Trophoblast cell (in vitro differentiated cells and primary cell): ENCODE measurements at regions not wholly inside any gene's neighbourhood (a gene's known extent, or its start where the extent isn't known, plus 50 kb on each side); places are given as distances from the start of the nearest gene placed in this dataset.

Experiments used
- DNase-seq, 2 donors: peaks; one replicate each; pipeline ENCODE4 v3.0.0-alpha.2; 2016
- H2AFZ ChIP-seq: 2 replicates; pipeline ENCODE4 v1.6.1; 2013; ENCODE audit warnings: low read length, moderate library complexity, mild to moderate bottlenecking; ENCODE audit not compliant: insufficient read depth, poor library complexity
- H2AK5ac ChIP-seq: 2 replicates; pipeline ENCODE4 v1.6.1; 2013; ENCODE audit warnings: mild to moderate bottlenecking, low read length
- H2BK120ac ChIP-seq: 2 replicates; pipeline ENCODE4 v1.6.1; 2013; ENCODE audit warnings: low read length, mild to moderate bottlenecking, moderate library complexity; ENCODE audit not compliant: insufficient read depth, poor library complexity
- H2BK12ac ChIP-seq: 2 replicates; pipeline ENCODE4 v1.6.1; 2013; ENCODE audit warnings: mild to moderate bottlenecking, low read length, moderate library complexity
- H2BK5ac ChIP-seq: 2 replicates; pipeline ENCODE4 v1.6.1; 2013; ENCODE audit warnings: low read length, low read depth, moderate library complexity, mild to moderate bottlenecking; ENCODE audit not compliant: poor library complexity
- H3K14ac ChIP-seq: 2 replicates; pipeline ENCODE4 v1.6.1; 2013; ENCODE audit warnings: mild to moderate bottlenecking, low read length
- H3K18ac ChIP-seq: 2 replicates; pipeline ENCODE4 v1.6.1; 2013; ENCODE audit warnings: mild to moderate bottlenecking, low read length
- H3K23ac ChIP-seq: 2 replicates; pipeline ENCODE4 v1.6.1; 2013; ENCODE audit warnings: low read length
- H3K27ac ChIP-seq: 2 replicates; pipeline ENCODE4 v1.5.1; 2013; ENCODE audit warnings: low read depth, mild to moderate bottlenecking, inconsistent platforms, low read length, moderate library complexity
- H3K27me3 ChIP-seq: 2 replicates; pipeline ENCODE4 v1.6.1; 2013; ENCODE audit warnings: inconsistent platforms, mild to moderate bottlenecking, low read length, moderate library complexity; ENCODE audit not compliant: insufficient read depth
- H3K36me3 ChIP-seq, 2 experiments: 1 replicate in 1 of 2; 2 replicates in 1 of 2; pipeline ENCODE4 v1.6.1; 2013; ENCODE audit warnings: low read length in 2 of 2, mild to moderate bottlenecking in 2 of 2, moderate library complexity in 1 of 2; ENCODE audit not compliant: insufficient read depth in 2 of 2, control insufficient read depth in 1 of 2
- H3K4ac ChIP-seq: 2 replicates; pipeline ENCODE4 v1.6.1; 2013; ENCODE audit warnings: low read depth, mild to moderate bottlenecking, low read length, moderate library complexity
- H3K4me1 ChIP-seq, 2 experiments: 1 replicate in 1 of 2; 2 replicates in 1 of 2; pipeline ENCODE4 v1.6.1; 2013; ENCODE audit warnings: low read length in 2 of 2, mild to moderate bottlenecking in 2 of 2, moderate library complexity in 1 of 2; ENCODE audit not compliant: insufficient read depth in 2 of 2, control insufficient read depth in 1 of 2
- H3K4me2 ChIP-seq: 2 replicates; pipeline ENCODE4 v1.6.1; 2013; ENCODE audit warnings: inconsistent platforms, mild to moderate bottlenecking, low read length, moderate library complexity
- H3K4me3 ChIP-seq: 2 replicates; pipeline ENCODE4 v1.5.1; 2013; ENCODE audit warnings: mild to moderate bottlenecking, low read depth, low read length, inconsistent platforms
- H3K79me1 ChIP-seq: one replicate; pipeline ENCODE4 v1.6.1; 2013; ENCODE audit warnings: low read length
- H3K79me2 ChIP-seq: 2 replicates; pipeline ENCODE4 v1.6.1; 2013; ENCODE audit warnings: low read length, mild to moderate bottlenecking; ENCODE audit not compliant: control insufficient read depth, insufficient read depth, poor library complexity
- H3K9ac ChIP-seq: 2 replicates; pipeline ENCODE4 v1.6.1; 2013; ENCODE audit warnings: mild to moderate bottlenecking, low read length
- H3K9me3 ChIP-seq: 2 replicates; pipeline ENCODE4 v1.6.1; 2013; ENCODE audit warnings: low read depth, mild to moderate bottlenecking, control low read depth, inconsistent platforms, low read length; ENCODE audit not compliant: insufficient read depth
- H4K12ac ChIP-seq: 2 replicates; pipeline ENCODE4 v1.6.1; 2013; ENCODE audit warnings: low read depth, mild to moderate bottlenecking, low read length, moderate library complexity
- H4K8ac ChIP-seq: 2 replicates; pipeline ENCODE4 v1.6.1; 2013; ENCODE audit warnings: low read depth, mild to moderate bottlenecking, low read length, moderate library complexity
- H4K91ac ChIP-seq: one replicate; pipeline ENCODE4 v1.6.1; 2013; ENCODE audit warnings: low read depth, mild to moderate bottlenecking, low read length, moderate library complexity
- WGBS: extraction: QIAGEN DNeasy Blood & Tissue Kit; methylation state at CpG from one replicate; pipeline ENCODE4 v1.1.7; 2013; ENCODE audit warnings: missing lambda C conversion rate; ENCODE audit not compliant: insufficient read length, insufficient coverage; ENCODE audit errors: extremely low coverage; 5-methylcytosine and 5-hydroxymethylcytosine counted together

GRCh38 chr1:239219679-239220078 lies 166.7 kb upstream of the CHRM3 start:
- Histone ChIP-seq H3K23ac (no peak overlapping the region), H3K36me3 (no peaks in the 10 kb centered on the region), H3K4me1 (no peaks in the 10 kb centered on the region), H3K79me1 (no peaks in the 10 kb centered on the region), H4K91ac (no peak overlapping the region), H3K9me3 (no peaks in the 10 kb centered on the region), H3K27me3 (no peaks in the 10 kb centered on the region), H3K79me2 (no peaks in the 10 kb centered on the region), H3K27ac (no peak overlapping the region), H2BK5ac (no peak overlapping the region), H4K12ac (no peak overlapping the region), H2AK5ac (no peak overlapping the region), H4K8ac (no peak overlapping the region), H3K4me3 (no peak overlapping the region), H2BK120ac (no peak overlapping the region), H3K4ac (no peak overlapping the region), H2BK12ac (no peak overlapping the region), H2AFZ (no peak overlapping the region), H3K14ac (no peak overlapping the region), H3K9ac (no peak overlapping the region), H3K4me2 (no peak overlapping the region), H3K18ac (no peak overlapping the region)
- no CpG with 5 or more reads among the region's 2 CpGs for WGBS
- no peak for DNase-seq

GRCh38 chr1:239218301-239218700 lies 168.1 kb upstream of the CHRM3 start:
- H3K23ac ChIP-seq = no peak overlapping the region
- H3K4me1 ChIP-seq = no peaks in the 10 kb centered on the region
- H4K91ac ChIP-seq = no peak overlapping the region
- no peaks in the 10 kb centered on the region for H3K79me2 ChIP-seq
- no peak overlapping the region for H3K4me2 ChIP-seq
- no peaks in the 10 kb centered on the region for H3K79me1 ChIP-seq
- H4K8ac ChIP-seq = no peak overlapping the region
- no peak overlapping the region for H2AFZ ChIP-seq
- no peak overlapping the region for H4K12ac ChIP-seq
- no peak overlapping the region for H3K27ac ChIP-seq
- no peak overlapping the region for H2BK120ac ChIP-seq
- WGBS = no CpG with 5 or more reads among the region's 1 CpG
- no peaks in the 10 kb centered on the region for H3K27me3 ChIP-seq
- no peak overlapping the region for H3K18ac ChIP-seq
- no peak overlapping the region for H2BK12ac ChIP-seq
- H2BK5ac ChIP-seq = no peak overlapping the region
- no peak overlapping the region for H2AK5ac ChIP-seq
- DNase-seq = no peak
- H3K9ac ChIP-seq = no peak overlapping the region
- no peak overlapping the region for H3K4ac ChIP-seq
- H3K9me3 ChIP-seq = no peaks in the 10 kb centered on the region
- H3K4me3 ChIP-seq = no peak overlapping the region
- no peaks in the 10 kb centered on the region for H3K36me3 ChIP-seq
- H3K14ac ChIP-seq = no peak overlapping the region

- Histone ChIP-seq H3K79me2 (no peaks in the 10 kb centered on the region), H2BK120ac (no peak overlapping the region), H3K79me1 (no peaks in the 10 kb centered on the region), H4K12ac (no peak overlapping the region), H3K9ac (no peak overlapping the region), H4K8ac (no peak overlapping the region), H3K9me3 (no peaks in the 10 kb centered on the region), H2AK5ac (no peak overlapping the region), H3K27ac (no peak overlapping the region), H3K4me2 (no peak overlapping the region), H3K23ac (no peak overlapping the region), H3K36me3 (no peaks in the 10 kb centered on the region), H3K4me1 (no peaks in the 10 kb centered on the region), H3K4me3 (no peak overlapping the region), H4K91ac (no peak overlapping the region), H3K27me3 (no peaks in the 10 kb centered on the region), H2BK12ac (no peak overlapping the region), H2AFZ (no peak overlapping the region), H3K4ac (no peak overlapping the region), H3K18ac (no peak overlapping the region), H3K14ac (no peak overlapping the region), H2BK5ac (no peak overlapping the region)
- DNase-seq = no peak
- WGBS = no CpG with 5 or more reads among the region's 10 CpGs
Observed at GRCh38 chr1:239212811-239213220, 173.6 kb upstream of the CHRM3 start.

- Histone ChIP-seq H3K4me1 (peaks cover 5 to 6% of the 10 kb centered on the region in 2 experiments), H4K8ac (no peak overlapping the region)
- WGBS = no CpG with 5 or more reads among the region's 1 CpG
Observed at GRCh38 chr1:239209591-239209990, 176.8 kb upstream of the CHRM3 start.

More at GRCh38 chr1:239209591-239209990, 176.8 kb upstream of the CHRM3 start:
- no peak for DNase-seq
- Histone ChIP-seq H2BK120ac (no peak overlapping the region), H3K27ac (no peak overlapping the region), H2AFZ (no peak overlapping the region), H3K79me1 (no peaks in the 10 kb centered on the region), H4K91ac (no peak overlapping the region), H3K14ac (no peak overlapping the region), H3K4me2 (no peak overlapping the region), H3K4me3 (no peak overlapping the region), H2BK12ac (no peak overlapping the region), H2BK5ac (no peak overlapping the region), H3K36me3 (no peaks in the 10 kb centered on the region), H3K4ac (no peak overlapping the region), H4K12ac (no peak overlapping the region), H3K27me3 (no peaks in the 10 kb centered on the region), H3K9me3 (no peaks in the 10 kb centered on the region), H3K23ac (no peak overlapping the region), H3K18ac (no peak overlapping the region), H2AK5ac (no peak overlapping the region), H3K9ac (no peak overlapping the region), H3K79me2 (no peaks in the 10 kb centered on the region)
